Astrocyte (in vitro differentiated cells and primary cell): ENCODE measurements at regions not wholly inside any gene's neighbourhood (a gene's known extent, or its start where the extent isn't known, plus 50 kb on each side); places are given as distances from the start of the nearest gene placed in this dataset.

Source experiments
- EZH2 ChIP-seq: IDR thresholded peaks from 2 replicates; pipeline ENCODE4 v1.6.1; 2012; ENCODE audit warnings: mild to moderate bottlenecking, low read length, inconsistent platforms; ENCODE audit not compliant: insufficient read depth
- TF ChIP-seq, protein P1 (sequence below): IDR thresholded peaks from 2 replicates; pipeline ENCODE4 v1.5.1; 2011; ENCODE audit warnings: low read depth, mild to moderate bottlenecking, inconsistent platforms, low read length, moderate library complexity; ENCODE audit not compliant: insufficient read depth

DNA sequence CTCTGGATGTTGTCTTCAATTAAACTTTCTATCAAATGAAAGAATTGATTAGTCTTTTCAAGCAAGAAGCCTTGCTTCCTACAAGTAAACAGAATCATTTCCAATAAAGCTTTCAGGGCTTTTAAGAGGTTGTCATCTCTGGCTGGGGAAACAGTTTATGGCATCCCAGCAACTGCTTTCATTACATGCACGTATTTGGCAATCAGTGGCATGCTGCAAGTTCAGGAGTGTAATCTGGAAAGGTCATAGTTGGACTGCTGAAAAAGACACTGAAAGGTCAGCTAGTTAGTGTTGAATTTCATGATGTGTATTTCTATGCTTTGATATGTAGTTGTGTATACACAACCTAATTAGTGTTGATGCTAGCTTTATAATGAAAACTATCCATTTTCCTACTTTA is 332.9 kb downstream of the DSC3 start:
- TF ChIP-seq, protein P1, sequence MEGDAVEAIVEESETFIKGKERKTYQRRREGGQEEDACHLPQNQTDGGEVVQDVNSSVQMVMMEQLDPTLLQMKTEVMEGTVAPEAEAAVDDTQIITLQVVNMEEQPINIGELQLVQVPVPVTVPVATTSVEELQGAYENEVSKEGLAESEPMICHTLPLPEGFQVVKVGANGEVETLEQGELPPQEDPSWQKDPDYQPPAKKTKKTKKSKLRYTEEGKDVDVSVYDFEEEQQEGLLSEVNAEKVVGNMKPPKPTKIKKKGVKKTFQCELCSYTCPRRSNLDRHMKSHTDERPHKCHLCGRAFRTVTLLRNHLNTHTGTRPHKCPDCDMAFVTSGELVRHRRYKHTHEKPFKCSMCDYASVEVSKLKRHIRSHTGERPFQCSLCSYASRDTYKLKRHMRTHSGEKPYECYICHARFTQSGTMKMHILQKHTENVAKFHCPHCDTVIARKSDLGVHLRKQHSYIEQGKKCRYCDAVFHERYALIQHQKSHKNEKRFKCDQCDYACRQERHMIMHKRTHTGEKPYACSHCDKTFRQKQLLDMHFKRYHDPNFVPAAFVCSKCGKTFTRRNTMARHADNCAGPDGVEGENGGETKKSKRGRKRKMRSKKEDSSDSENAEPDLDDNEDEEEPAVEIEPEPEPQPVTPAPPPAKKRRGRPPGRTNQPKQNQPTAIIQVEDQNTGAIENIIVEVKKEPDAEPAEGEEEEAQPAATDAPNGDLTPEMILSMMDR, result no peak
- no peak for TF ChIP-seq EZH2
